GM12873 (cell line): ENCODE measurements at regions not wholly inside any gene's neighbourhood (a gene's known extent, or its start where the extent isn't known, plus 50 kb on each side); places are given as distances from the start of the nearest gene placed in this dataset.

Source experiments
- CTCF ChIP-seq: IDR thresholded peaks from 2 replicates; pipeline ENCODE4 v1.5.1; 2012; ENCODE audit warnings: low read depth, mild to moderate bottlenecking, moderate library complexity, low read length, control low read depth; ENCODE audit not compliant: insufficient read depth; ENCODE audit errors: missing control alignments

GRCh38 chr2:552906-553305 is 124.3 kb downstream of the TMEM18 start:
- no peak for TF ChIP-seq CTCF

GRCh38 chr2:551621-552020 is 125.6 kb downstream of the TMEM18 start:
- no peak for TF ChIP-seq CTCF

- TF ChIP-seq CTCF, result no peak
These were observed 126.2 kb downstream of the TMEM18 start for GRCh38 chr2:550860-551567.

- TF ChIP-seq CTCF, result no peak
These were observed 131.2 kb downstream of the TMEM18 start for GRCh38 chr2:545711-546650.

- TF ChIP-seq CTCF, result no peak
These were observed 132.0 kb downstream of the TMEM18 start for GRCh38 chr2:545228-545627.

- no peak for TF ChIP-seq CTCF
These were observed 138.6 kb downstream of the TMEM18 start for GRCh38 chr2:538646-539045.

- peak; percentile 8 for TF ChIP-seq CTCF
These were observed 142.0 kb downstream of the TMEM18 start for GRCh38 chr2:535222-535621.
